Neutrophil (primary cell): ENCODE measurements at regions not wholly inside any gene's neighbourhood (a gene's known extent, or its start where the extent isn't known, plus 50 kb on each side); places are given as distances from the start of the nearest gene placed in this dataset.

Source experiments
- H3K27ac ChIP-seq: fragments of 200-600 bp; sonication (generic); 2 replicates; pipeline ENCODE4 v1.5.1; 2016; ENCODE audit warnings: mild to moderate bottlenecking, moderate library complexity
- H3K27me3 ChIP-seq: fragments of 200-600 bp; sonication (generic); 2 replicates; pipeline ENCODE4 v1.6.0; 2016; ENCODE audit warnings: mild to moderate bottlenecking
- H3K36me3 ChIP-seq: fragments of 200-600 bp; sonication (generic); 2 replicates; pipeline ENCODE4 v1.5.1; 2017
- H3K4me1 ChIP-seq, 2 experiments: fragments of 200-600 bp in 1 of 2; sonication (generic) in 1 of 2; 1 replicate in 1 of 2; 2 replicates in 1 of 2; pipeline versions ENCODE4 v1.5.1 to v1.6.1; 2013 to 2016; ENCODE audit warnings: low read depth in 1 of 2, low read length in 1 of 2, mild to moderate bottlenecking in 1 of 2, moderate library complexity in 1 of 2; ENCODE audit not compliant: control insufficient read depth in 1 of 2, insufficient read depth in 1 of 2
- H3K4me3 ChIP-seq, 2 experiments: fragments of 200-600 bp in 1 of 2; sonication (generic) in 1 of 2; 1 replicate in 1 of 2; 2 replicates in 1 of 2; pipeline ENCODE4 v1.5.1; 2013 to 2016; ENCODE audit warnings: low read depth in 1 of 2, low read length in 1 of 2, mild to moderate bottlenecking in 1 of 2, moderate library complexity in 1 of 2
- H3K9me3 ChIP-seq: fragments of 200-600 bp; sonication (generic); 2 replicates; pipeline ENCODE4 v1.5.1; 2016
- CTCF ChIP-seq: fragments of 200-600 bp; sonication (generic); IDR thresholded peaks from 2 replicates; pipeline ENCODE4 v1.5.1; 2016; ENCODE audit warnings: antibody characterized with exemption

- TF ChIP-seq CTCF, result no peak
- Histone ChIP-seq H3K4me1 (no peaks in the 10 kb centered on the region), H3K36me3 (no peaks in the 10 kb centered on the region), H3K4me3 (no peak overlapping the region), H3K9me3 (no peaks in the 10 kb centered on the region), H3K27me3 (no peaks in the 10 kb centered on the region), H3K27ac (no peak overlapping the region)
These were observed 90.7 kb upstream of the GOLIM4 start for GRCh38 chr3:168186293-168186983.

GRCh38 chr3:168183774-168184173 is 88.0 kb upstream of the GOLIM4 start:
- H3K4me3 ChIP-seq, result no peak overlapping the region
- H3K27ac ChIP-seq, result no peak overlapping the region
- TF ChIP-seq CTCF, result no peak
- no peaks in the 10 kb centered on the region for H3K4me1 ChIP-seq
- H3K27me3 ChIP-seq, result no peaks in the 10 kb centered on the region
- no peaks in the 10 kb centered on the region for H3K36me3 ChIP-seq
- no peaks in the 10 kb centered on the region for H3K9me3 ChIP-seq

- H3K36me3 ChIP-seq, result no peaks in the 10 kb centered on the region
- no peaks in the 10 kb centered on the region for H3K9me3 ChIP-seq
- H3K27ac ChIP-seq, result no peak overlapping the region
- no peak overlapping the region for H3K4me3 ChIP-seq
- TF ChIP-seq CTCF, result no peak
- no peaks in the 10 kb centered on the region for H3K4me1 ChIP-seq
- no peaks in the 10 kb centered on the region for H3K27me3 ChIP-seq
These were observed 73.0 kb upstream of the GOLIM4 start for GRCh38 chr3:168168743-168169142.

GRCh38 chr3:168165390-168166269 is 69.9 kb upstream of the GOLIM4 start:
- Histone ChIP-seq H3K9me3 (no peaks in the 10 kb centered on the region), H3K36me3 (no peaks in the 10 kb centered on the region), H3K27ac (no peak overlapping the region), H3K4me1 (no peaks in the 10 kb centered on the region), H3K4me3 (no peak overlapping the region), H3K27me3 (no peaks in the 10 kb centered on the region)
- no peak for TF ChIP-seq CTCF

- H3K27me3 ChIP-seq, result no peaks in the 10 kb centered on the region
- no peaks in the 10 kb centered on the region for H3K36me3 ChIP-seq
- H3K4me3 ChIP-seq, result no peak overlapping the region
- no peaks in the 10 kb centered on the region for H3K4me1 ChIP-seq
- H3K27ac ChIP-seq, result no peak overlapping the region
- H3K9me3 ChIP-seq, result no peaks in the 10 kb centered on the region
- no peak for TF ChIP-seq CTCF
These were observed 66.4 kb upstream of the GOLIM4 start for GRCh38 chr3:168162172-168162571.
